Right ventricle myocardium superior (tissue), 1 donor: ENCODE measurements at regions not wholly inside any gene's neighbourhood (a gene's known extent, or its start where the extent isn't known, plus 50 kb on each side); places are given as distances from the start of the nearest gene placed in this dataset.

Experiments used
- ATAC-seq: fragments of 200-7000 bp; cut with Tn5 transposase; one replicate; pipeline ENCODE4 v1.9.1; 2020; ENCODE audit warnings: mild to moderate bottlenecking; ENCODE audit not compliant: poor library complexity
- DNase-seq: peaks from one replicate; pipeline ENCODE4 v3.0.0-alpha.2; 2020
- intact Hi-C: fragments of 100-400 bp; cut with DNase I; formaldehyde crosslinking; loops from one replicate; pipeline ENCODE4 v1.11.2; 2022
- donor health status: DM: no; HTN: yes; CAD: no; lungs with severe emphysema.

DNA sequence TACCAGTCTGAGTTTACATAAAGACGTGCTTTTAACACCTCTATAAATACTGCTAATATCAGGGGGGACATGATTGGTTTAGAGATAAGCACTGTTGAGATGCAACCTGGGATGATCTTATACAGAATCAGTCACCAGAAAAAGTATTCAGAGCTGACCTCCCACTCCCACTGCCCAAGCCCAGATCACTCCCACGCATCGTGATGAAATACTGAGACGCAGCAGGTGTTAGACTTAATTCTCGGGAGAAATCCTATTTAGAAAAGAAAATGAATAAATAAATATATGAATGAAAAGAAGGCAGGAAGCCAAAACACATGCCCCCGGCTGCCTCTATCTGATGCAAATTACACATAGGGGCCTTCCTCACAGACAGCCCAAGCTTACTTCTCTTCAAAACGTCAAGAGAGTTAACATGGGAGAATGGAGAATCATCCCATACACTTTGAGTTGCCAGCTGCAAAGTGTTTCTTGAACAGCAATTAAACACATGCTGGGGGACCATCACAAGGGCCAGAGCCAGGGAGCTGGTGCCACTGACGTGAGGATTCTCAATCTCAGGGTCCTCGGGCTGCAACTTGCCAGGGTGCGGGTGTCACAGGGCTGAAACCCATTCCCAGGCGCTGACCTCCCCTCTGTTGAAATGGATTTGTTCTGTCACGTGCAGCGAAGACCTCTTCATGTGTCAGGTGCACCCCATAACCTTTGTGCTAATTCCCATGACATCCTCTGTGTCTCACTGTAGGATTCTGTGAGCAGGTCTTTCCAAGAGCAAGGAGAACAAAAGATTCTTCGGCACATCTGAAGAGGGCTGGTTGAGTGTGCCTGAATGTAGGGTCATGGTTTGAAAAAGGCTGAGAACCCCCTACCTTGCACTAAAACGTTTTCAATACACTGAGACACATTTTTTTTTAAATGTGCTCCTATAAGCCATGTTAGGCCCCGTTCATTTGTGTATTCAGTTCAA, 764.2 kb upstream of the ARRDC4 start:
- DNase-seq (no peak), ATAC-seq (no peak)
- intact Hi-C loops: no loop called here

DNA sequence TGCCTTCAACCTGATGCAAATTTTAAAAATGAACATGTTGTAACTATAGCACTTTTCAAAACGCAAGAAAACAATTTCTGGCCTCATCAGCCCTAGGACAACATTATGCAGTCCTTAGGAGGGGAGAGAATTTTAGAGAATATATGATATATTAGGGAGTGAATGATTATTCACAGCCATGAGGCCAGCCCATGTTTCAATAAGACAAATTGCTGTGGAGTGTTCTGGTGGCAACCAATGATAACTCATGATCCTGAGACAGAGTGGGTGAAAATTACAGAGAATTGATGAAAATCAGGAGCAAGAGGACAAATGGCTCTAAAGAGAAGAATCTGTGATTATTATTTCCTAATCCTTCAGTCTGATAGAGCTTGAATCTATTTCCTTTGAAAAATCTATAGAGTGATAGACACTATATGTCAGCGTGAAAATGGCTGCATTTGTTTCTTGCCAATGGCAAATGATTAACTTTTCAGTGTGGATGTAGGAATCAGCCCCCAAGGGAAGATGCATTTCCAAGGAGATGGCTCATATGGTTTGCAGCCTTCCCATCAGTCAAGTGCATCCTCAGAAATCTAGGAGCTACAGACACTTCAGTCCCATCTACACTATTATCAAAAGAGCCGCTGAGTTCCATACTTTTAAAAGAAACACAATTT, 761.0 kb upstream of the ARRDC4 start:
- DNase-seq (no peak), ATAC-seq (no peak)
- intact Hi-C loops: no loop called here

DNA sequence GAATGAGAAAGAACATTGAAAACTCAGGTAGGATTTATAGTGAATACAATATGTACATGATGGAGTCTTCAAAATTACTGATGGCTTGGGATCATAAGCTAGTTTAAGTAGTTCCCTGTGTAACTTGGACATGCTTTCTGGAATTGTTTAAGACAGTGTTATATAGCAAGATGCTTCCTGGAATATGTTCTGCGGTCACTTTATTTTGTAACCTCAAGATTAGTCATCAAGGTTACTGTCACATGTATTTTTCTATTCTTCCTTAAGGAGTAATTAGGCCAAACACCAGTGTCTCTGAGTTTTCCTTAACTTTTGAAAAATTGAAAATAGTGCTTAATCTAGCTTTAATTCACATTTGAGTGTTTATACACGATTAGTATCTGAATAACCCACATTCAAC, 760.3 kb upstream of the ARRDC4 start:
- DNase-seq (no peak), ATAC-seq (no peak)
- intact Hi-C loops: no loop called here

DNA sequence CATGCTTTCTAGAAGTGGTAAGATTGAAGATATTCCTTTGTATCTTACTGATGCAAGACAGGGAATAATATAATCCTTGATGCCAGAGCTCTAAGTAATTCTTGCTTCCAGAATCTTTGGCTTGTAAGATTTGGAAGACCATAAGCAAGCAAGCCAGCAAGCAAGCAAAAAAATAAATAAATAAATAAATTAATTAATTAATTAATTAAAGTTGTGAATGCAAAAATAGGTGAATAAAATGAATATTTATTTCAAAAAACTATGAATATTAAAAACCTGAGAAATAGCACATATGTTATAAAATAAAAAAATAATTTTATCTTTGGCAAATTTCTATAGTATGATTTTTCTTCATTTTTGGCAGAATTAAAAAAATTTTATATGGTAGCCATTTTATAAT, 750.2 kb upstream of the ARRDC4 start:
- intact Hi-C loops: no loop called here
- ATAC-seq: no peak
- DNase-seq: no peak

DNA sequence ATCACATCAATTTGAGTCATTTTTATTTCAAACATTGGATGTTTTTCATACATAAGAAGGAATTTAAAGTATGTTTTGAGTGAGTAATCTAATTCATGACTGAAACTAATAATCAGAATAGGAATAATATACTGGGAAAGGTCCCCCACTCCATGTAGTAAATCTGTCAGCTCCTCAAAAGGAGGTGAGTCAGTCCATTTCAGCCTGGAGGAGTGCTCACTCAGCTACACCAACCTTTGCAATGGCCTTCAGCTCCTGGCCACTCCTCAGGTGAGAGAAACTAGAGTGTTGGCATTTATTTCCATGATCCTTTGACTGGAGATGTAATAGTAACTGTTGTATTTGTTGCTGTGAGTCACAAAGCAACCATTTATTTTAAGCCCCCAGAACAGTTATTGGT, 744.9 kb upstream of the ARRDC4 start:
- intact Hi-C loops: no loop called here
- ATAC-seq (no peak), DNase-seq (no peak)

DNA sequence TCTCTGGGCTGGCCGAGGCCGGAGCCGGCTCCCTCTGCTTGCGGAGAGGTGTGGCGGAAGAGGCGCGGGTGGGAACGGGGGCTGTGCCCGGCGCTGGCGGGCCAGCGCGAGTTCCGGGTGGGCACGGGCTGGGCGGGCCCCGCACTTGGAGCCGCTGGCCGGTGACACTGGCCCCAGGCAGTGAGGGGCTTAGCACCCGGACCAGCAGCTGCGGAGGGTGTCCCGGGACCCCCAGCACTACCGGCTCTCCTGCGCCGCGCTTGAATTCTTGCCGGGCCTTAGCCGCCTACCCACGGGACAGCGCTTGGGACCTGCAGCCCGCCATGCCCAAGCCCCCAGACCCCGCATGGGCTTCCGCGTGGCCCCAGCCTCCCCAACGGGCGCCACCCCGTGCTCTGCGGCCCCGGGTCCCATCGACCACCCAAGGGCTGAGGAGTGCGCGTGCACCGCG, 736.3 kb upstream of the ARRDC4 start:
- no peak for ATAC-seq
- intact Hi-C loops: no loop called here
- no peak for DNase-seq

DNA sequence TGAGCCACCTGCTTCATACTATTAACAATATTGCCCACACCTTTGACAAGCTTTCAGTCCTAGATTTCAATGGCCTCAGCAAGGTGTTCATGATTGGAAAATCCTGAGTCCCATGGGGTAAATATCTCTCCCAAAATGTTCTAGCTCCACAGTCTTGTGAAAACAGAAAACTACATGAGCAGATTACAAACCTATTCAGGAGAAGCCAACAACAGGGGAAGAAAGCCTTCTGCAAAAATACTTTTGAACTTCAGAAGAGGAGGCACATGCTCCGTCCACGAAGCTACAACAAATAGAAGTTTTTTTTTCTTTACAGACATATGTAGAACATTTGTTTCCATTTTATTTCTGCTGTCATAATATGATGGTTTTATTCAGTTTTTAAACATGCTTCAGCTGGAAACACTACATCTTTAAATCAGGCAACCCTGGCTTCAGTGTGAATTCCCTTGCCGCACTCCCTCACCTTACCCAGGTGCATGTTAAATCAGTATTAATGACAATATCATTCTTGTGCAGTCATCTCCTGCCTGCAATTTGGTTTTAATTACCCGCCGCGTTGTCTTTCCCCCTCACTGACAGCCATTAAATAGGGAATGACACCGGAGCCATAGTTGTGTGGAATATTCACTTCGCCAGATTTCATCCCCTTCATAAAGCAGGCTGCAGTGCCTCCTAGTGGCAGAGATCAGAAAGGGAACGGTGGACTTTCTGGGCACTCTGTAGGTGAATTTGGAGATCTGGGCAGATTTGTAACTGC, 725.5 kb upstream of the ARRDC4 start:
- peak; percentile 65 for ATAC-seq
- peak; percentile 40 for DNase-seq
- intact Hi-C loops: loop anchor here (10.0 kb wide), 1 partner anchor 1970 kb away; no protein-coding TSS in a partner anchor

DNA sequence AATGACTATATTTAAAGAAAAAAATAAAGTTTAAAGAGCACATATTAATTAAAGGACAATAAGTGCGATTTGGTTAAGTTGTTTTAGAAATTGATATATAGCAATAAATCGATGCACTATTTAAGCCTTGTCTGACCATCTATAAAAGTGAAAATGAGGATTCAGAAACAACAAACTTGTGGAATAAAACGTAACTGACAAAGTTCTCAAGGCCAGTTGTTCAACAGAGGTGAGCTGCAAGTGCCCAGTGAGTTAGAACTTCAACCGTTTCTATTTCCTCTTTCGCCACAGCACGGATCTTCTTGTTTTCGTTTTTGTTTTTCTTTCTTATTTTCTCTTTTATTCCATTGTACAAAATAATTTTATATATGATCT, 724.9 kb upstream of the ARRDC4 start:
- ATAC-seq: no peak

DNA sequence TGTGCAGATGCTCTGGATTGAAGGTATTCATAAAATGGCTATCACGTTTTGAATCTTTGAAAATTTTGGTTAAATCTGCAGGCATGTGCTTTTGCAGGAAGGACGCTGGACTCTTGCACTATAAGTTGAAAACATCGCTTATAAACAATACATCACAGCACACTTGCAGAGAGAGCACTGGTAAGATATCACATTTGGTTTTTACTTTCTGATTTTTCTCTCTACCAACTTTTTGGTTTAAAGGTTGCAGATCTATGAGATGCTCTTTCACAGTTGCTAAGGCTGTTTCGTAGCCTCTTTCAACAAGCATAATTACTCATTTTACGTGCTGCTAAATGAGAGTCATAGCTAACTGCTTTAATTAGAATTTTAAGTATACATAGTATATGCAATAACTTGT, 724.4 kb upstream of the ARRDC4 start:
- ATAC-seq (no peak), DNase-seq (no peak)
- intact Hi-C loops: loop anchor here (10.0 kb wide), 1 partner anchor 1971 kb away; no protein-coding TSS in a partner anchor

More for the DNA sequence above, 724.9 kb upstream of the ARRDC4 start:
- intact Hi-C loops: loop anchor here (10.0 kb wide), 1 partner anchor 1971 kb away; no protein-coding TSS in a partner anchor
- DNase-seq: no peak

DNA sequence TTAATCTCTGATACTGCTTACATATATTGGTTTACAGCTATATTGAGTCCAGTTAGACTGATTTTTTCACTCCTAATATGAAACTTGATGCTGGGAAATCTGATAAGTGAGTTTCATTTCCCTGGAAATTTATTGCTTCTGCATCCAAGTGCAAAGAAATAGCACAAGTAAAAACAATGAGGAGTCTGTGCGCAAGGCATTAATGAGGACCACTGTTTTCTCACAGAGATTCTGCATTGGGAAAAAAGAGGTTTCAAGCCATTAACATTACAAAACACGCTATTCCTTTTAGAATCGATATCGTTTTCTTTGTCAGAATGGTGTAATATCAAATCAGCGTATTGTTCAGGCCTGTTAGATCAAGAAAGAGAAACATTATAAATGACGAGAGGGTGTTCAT, 723.3 kb upstream of the ARRDC4 start:
- intact Hi-C loops: loop anchor here (10.0 kb wide), 1 partner anchor 1972 kb away; no protein-coding TSS in a partner anchor
- DNase-seq (no peak), ATAC-seq (no peak)

DNA sequence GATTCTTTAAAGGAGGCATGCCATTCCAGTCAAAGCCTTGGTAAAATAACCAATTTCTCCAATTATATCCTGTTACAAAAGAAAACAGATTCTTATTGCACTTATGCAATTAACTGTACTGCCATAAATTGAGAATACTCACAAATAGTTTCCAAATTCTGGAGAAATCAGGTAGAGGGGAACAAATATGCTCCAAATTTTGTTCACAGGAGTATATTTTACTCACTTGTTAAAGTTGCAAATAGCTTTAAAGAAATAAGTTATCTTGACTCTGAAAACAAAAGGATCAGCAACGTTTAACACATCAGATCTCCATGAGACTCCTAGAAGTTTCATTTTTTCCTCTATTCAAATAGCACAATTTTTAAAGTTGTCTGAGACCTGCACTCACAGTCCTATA, 712.1 kb upstream of the ARRDC4 start:
- DNase-seq (no peak), ATAC-seq (no peak)
- intact Hi-C loops: no loop called here

DNA sequence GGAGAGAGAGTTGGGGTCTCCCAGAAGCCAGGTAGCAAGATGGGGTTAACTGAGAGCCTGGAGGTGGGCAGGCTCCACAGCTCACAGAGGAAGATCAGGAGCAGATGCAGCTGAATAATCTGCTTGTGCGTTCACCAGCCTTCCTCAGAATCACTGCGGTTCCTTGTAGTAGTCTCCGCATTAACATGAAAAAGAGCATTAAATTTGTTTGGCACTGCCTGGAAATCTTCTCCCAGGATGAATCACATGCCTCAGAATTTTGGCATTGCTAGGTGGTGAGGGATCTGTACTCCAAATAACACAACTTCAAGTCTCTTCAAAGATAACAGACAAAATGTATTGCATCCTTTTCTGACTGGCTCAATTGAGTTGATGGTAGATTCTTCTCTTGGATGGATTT, 700.6 kb upstream of the ARRDC4 start:
- DNase-seq (no peak), ATAC-seq (no peak)
- intact Hi-C loops: no loop called here

DNA sequence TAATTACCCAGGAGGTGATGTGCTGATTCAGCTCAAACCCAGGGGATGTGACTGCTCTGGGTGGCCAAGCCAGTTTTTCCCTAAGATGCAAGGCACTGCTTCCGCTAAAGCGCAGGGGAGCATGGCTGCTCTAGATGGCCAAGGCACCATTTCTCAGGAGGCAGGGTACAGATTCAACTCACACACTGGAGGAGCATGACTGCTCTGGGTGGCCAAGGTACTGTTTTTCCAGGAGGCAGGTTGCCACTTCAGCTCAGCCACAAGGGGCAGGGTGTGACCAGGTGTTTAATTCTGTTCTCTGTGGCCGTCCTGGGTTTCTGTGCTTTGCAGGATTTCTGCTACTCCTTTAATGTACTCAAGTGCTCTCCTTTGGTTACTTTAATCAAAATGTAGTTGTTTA, 659.3 kb upstream of the ARRDC4 start:
- ATAC-seq: no peak
- intact Hi-C loops: no loop called here
- DNase-seq: no peak

DNA sequence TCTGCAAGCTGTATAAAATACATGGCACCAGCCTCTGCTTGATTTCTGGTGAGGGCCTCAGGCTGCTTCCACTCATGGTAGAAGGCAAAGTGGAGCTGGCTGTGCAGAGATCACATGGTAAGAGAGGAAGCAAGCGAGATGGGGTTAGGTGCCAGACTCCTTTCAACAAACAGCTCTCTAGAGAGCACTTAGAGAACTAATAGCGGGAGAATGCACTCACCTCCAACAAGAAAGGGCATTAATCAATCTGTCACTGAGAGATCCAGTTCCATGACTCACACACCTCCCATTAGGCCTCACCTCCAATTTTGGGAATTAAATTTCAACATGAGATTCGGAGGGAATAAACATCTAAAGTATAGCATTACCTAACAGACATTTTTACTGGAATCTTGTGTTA, 644.1 kb upstream of the ARRDC4 start:
- intact Hi-C loops: no loop called here
- ATAC-seq: no peak
- no peak for DNase-seq

DNA sequence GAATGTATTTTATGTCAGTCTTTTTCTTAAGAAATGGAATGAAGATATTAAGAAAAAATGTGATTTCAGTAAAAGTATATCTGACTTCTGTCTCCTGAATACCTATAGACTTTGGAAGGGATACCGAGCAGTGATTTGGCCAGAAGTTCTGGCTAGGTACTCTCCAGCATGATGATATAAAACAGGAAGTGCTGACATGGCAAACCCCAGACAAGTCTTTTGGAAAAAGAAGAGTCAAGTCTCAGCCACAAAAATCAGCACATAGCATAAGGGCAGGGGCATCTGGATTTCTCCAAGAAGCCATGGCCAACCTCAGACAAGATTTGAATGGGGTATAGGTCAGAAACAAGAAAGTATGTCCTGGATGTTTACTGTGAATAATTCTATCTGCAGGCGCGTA, 643.3 kb upstream of the ARRDC4 start:
- intact Hi-C loops: no loop called here
- DNase-seq: no peak
- no peak for ATAC-seq

DNA sequence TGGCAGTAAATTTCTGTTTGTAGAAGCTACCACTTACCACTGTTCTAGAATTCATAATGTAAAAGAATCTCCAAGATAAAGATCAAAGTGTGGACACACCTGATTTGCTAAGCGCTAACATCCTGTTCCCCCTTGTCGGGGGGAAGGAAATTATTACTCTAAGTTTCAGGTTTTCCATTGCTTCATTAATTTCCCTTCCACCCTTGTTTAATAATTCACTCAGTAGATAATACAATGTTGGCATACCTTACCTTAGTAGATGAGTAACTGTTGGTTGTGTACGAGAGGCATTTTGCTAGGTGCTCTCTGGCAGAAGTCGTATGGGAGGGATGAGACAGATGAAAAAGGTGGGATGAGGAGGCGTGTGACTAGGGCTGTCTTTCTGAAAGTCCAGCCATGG, 641.2 kb upstream of the ARRDC4 start:
- DNase-seq (no peak), ATAC-seq (no peak)
- intact Hi-C loops: no loop called here

DNA sequence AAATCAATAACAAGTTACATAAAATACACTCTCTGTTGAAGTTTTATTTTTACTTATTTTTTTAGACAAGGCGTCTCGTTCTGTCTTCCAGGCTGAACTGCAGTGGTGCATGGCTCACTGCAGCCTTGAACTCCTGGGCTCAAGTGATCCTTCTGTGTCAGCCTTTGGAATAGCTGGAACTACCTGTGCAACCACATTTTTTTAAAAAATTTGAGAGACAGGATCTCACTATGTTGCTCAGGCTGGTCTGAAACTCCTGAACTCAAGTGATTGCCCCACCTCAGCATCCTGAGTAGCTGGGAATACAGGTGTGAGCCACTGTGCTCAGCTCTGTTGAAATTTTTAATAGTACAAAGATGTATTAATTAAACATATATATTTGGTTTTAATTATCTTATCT, 614.3 kb upstream of the ARRDC4 start:
- DNase-seq (no peak), ATAC-seq (no peak)
- intact Hi-C loops: no loop called here

DNA sequence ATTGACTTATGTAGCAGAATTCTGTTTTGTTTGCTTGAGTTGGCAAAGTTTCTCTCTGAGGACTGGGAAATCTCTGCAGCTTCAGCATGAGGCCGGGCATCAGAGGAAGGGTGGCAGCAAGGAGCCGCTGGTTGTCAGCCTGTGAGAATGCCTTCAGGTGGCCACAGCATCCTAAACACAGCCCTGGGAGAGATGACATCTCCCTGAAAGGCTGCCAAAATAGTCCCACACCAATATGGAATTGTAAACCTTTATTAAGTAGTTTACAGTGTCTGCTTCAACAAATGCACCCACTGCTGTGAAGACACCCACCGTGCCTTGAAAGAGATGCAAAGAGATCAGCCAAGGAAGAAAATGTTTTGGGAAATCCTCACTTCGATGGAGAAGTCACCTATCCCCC, 609.7 kb upstream of the ARRDC4 start:
- DNase-seq: no peak
- intact Hi-C loops: no loop called here
- no peak for ATAC-seq

DNA sequence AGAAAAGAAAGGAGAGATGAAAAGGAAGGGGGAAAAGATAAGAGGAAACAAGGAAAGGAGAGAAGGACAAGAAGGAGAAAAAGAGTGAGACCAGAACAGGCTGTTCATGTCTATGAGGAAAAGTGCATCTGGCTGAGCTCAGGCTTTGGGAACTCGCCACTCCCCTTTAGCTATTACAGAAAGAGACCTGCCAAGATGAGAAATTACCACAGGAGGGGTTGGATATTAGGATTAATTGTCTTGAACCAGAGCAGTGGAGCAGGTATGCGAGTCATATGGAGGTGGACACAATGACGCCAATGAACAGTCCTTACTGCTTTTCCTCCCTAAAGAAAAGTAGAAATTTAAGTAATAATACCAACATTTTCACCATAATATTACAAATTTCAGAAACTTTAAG, 577.0 kb upstream of the ARRDC4 start:
- intact Hi-C loops: no loop called here
- ATAC-seq (no peak), DNase-seq (no peak)
